ENCODE measurements at regions not wholly inside any gene's neighbourhood (a gene's known extent, or its start where the extent isn't known, plus 50 kb on each side); places are given as distances from the start of the nearest gene placed in this dataset.

DNA sequence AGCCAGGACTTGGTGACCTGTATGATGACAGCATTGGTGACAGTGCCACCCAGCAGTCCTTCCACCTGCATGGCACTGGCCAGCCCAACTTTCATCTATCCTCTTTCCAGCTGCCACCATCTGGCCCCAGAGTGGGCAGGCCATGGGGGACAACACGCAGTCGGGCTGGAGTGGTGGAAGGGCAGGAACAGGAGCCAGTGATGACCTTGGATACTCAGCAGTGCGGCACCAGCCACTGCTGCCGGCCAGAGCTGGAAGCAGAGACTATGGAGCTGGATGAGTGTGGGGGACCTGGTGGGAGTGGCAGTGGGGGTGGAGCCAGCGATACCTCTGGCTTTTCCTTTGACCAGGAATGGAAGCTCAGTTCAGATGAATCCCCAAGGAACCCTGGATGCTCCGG lies 56.9 kb downstream of the RUSC2 start:
- TF ChIP-seq POLR2AphosphoS5 (IDR thresholded peaks at IDR 0.05; ENCODE audit: low read depth, low read length) = no peak
- no peak for TF ChIP-seq POLR2A (IDR thresholded peaks at IDR 0.05; ENCODE audit: low read depth, low read length)
